ENCODE measurements at regions not wholly inside any gene's neighbourhood (a gene's known extent, or its start where the extent isn't known, plus 50 kb on each side); places are given as distances from the start of the nearest gene placed in this dataset.

GRCh38 chr15:87129916-87130315 is 1050.2 kb downstream of the AGBL1 start:
- Histone ChIP-seq H3K36me3 (ENCODE audit: insufficient read depth, low read length, poor library complexity, severe bottlenecking) (no peaks in the 10 kb centered on the region), H3K4me3 (ENCODE audit: low read depth, low read length, poor library complexity, severe bottlenecking) (no peak overlapping the region), H3K9me3 (ENCODE audit: low read depth, low read length, poor library complexity, severe bottlenecking) (peaks cover 34% of the 10 kb centered on the region), H3K27ac (ENCODE audit: low read depth, low read length, poor library complexity, severe bottlenecking) (no peak overlapping the region), H3K27me3 (replicated peaks; ENCODE audit: insufficient read depth, low read depth, low read length, poor library complexity) (no peaks in the 10 kb centered on the region), H3K4me1 (ENCODE audit: insufficient read depth, low read length, poor library complexity, severe bottlenecking) (no peaks in the 10 kb centered on the region)
- intact Hi-C loops (cut with micrococcal nuclease; ENCODE audit: unreplicated experiment): no loop called here
- CTCF ChIA-PET: no interaction called here
- DNase-seq (ENCODE audit: low spot score): no peak
- no peak for TF ChIP-seq CTCF (conservative IDR thresholded peaks at IDR 0.05; ENCODE audit: low read depth, low read length)
- no peak for TF ChIP-seq EZH2 (IDR thresholded peaks at IDR 0.05; ENCODE audit: borderline replicate concordance, low read depth, low read length, poor library complexity, severe bottlenecking)
- POLR2A ChIA-PET (ENCODE audit: low non-redundant PET): no interaction called here
- no TSS peak for BruUV-seq (replicated peaks)

GRCh38 chr15:87123676-87124382 is 1044.2 kb downstream of the AGBL1 start:
- H3K36me3 ChIP-seq (ENCODE audit: insufficient read depth, low read length, poor library complexity, severe bottlenecking): no peaks in the 10 kb centered on the region
- no peaks in the 10 kb centered on the region for H3K27me3 ChIP-seq (replicated peaks; ENCODE audit: insufficient read depth, low read depth, low read length, poor library complexity)
- no peaks in the 10 kb centered on the region for H3K4me1 ChIP-seq (ENCODE audit: insufficient read depth, low read length, poor library complexity, severe bottlenecking)
- H3K27ac ChIP-seq (ENCODE audit: low read depth, low read length, poor library complexity, severe bottlenecking): no peak overlapping the region
- ChIA-PET POLR2A (ENCODE audit: low non-redundant PET) (no interaction called here), CTCF (no interaction called here)
- intact Hi-C loops (cut with micrococcal nuclease; ENCODE audit: unreplicated experiment): no loop called here
- TF ChIP-seq CTCF (conservative IDR thresholded peaks at IDR 0.05; ENCODE audit: low read depth, low read length) (no peak), EZH2 (IDR thresholded peaks at IDR 0.05; ENCODE audit: borderline replicate concordance, low read depth, low read length, poor library complexity, severe bottlenecking) (no peak)
- peaks cover 7% of the 10 kb centered on the region for H3K9me3 ChIP-seq (ENCODE audit: low read depth, low read length, poor library complexity, severe bottlenecking)
- H3K4me3 ChIP-seq (ENCODE audit: low read depth, low read length, poor library complexity, severe bottlenecking): no peak overlapping the region
- no peak for DNase-seq (ENCODE audit: low spot score)
- BruUV-seq (replicated peaks): no TSS peak

- CTCF ChIA-PET: no interaction called here
- no peaks in the 10 kb centered on the region for H3K27me3 ChIP-seq (replicated peaks; ENCODE audit: insufficient read depth, low read depth, low read length, poor library complexity)
- no peak for DNase-seq (ENCODE audit: low spot score)
- intact Hi-C loops (cut with micrococcal nuclease; ENCODE audit: unreplicated experiment): no loop called here
- TF ChIP-seq CTCF (conservative IDR thresholded peaks at IDR 0.05; ENCODE audit: low read depth, low read length) (no peak), EZH2 (IDR thresholded peaks at IDR 0.05; ENCODE audit: borderline replicate concordance, low read depth, low read length, poor library complexity, severe bottlenecking) (no peak)
- POLR2A ChIA-PET (ENCODE audit: low non-redundant PET): no interaction called here
- peaks cover 2% of the 10 kb centered on the region for H3K9me3 ChIP-seq (ENCODE audit: low read depth, low read length, poor library complexity, severe bottlenecking)
- H3K36me3 ChIP-seq (ENCODE audit: insufficient read depth, low read length, poor library complexity, severe bottlenecking): no peaks in the 10 kb centered on the region
- no peak overlapping the region for H3K27ac ChIP-seq (ENCODE audit: low read depth, low read length, poor library complexity, severe bottlenecking)
- BruUV-seq (replicated peaks): no TSS peak
- no peak overlapping the region for H3K4me3 ChIP-seq (ENCODE audit: low read depth, low read length, poor library complexity, severe bottlenecking)
- no peaks in the 10 kb centered on the region for H3K4me1 ChIP-seq (ENCODE audit: insufficient read depth, low read length, poor library complexity, severe bottlenecking)
These were observed 1041.7 kb downstream of the AGBL1 start for GRCh38 chr15:87121336-87121735.

Data from A673 (cell line).